GM12891 (cell line): ENCODE measurements at regions not wholly inside any gene's neighbourhood (a gene's known extent, or its start where the extent isn't known, plus 50 kb on each side); places are given as distances from the start of the nearest gene placed in this dataset.

Experiments used
- PAX5 ChIP-seq: IDR thresholded peaks from 2 replicates; pipeline ENCODE4 v1.6.1; 2011; ENCODE audit warnings: low read length, moderate library complexity, mild to moderate bottlenecking; ENCODE audit not compliant: insufficient read depth, severe bottlenecking
- POLR2A ChIP-seq: IDR thresholded peaks from 2 replicates; pipeline ENCODE4 v1.6.1; 2011; ENCODE audit warnings: low read depth, low read length, control low read depth
- POLR2AphosphoS5 ChIP-seq: IDR thresholded peaks from 2 replicates; pipeline ENCODE4 v1.6.1; 2011; ENCODE audit warnings: low read depth, low read length, control low read depth
- SPI1 ChIP-seq: IDR thresholded peaks from 2 replicates; pipeline ENCODE4 v1.6.1; 2011; ENCODE audit warnings: low read depth, low read length, control low read depth

DNA sequence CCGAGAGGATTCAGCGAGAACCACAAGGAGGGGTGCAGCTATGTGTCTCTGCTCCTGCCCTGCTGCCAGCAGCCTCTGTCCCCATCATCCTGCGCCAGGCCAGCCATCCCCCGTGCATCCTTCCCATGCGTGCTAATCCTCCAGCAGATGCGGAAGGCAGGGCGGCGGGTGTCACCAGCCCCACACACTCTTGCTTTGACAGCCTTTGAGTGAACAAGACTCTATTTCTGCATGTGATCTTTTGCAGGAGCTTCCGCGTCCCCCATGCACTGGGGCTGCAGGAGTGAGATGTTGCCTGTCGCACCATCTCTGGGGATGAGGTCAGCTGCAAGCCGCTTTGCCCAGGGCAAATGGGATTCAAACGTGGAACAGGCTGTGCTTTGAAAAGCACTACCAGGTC, 58.0 kb upstream of the OLFM1 start:
- TF ChIP-seq POLR2A, result no peak
- no peak for TF ChIP-seq POLR2AphosphoS5
- no peak for TF ChIP-seq SPI1
- no peak for TF ChIP-seq PAX5
